ENCODE measurements at regions not wholly inside any gene's neighbourhood (a gene's known extent, or its start where the extent isn't known, plus 50 kb on each side); places are given as distances from the start of the nearest gene placed in this dataset.

DNA sequence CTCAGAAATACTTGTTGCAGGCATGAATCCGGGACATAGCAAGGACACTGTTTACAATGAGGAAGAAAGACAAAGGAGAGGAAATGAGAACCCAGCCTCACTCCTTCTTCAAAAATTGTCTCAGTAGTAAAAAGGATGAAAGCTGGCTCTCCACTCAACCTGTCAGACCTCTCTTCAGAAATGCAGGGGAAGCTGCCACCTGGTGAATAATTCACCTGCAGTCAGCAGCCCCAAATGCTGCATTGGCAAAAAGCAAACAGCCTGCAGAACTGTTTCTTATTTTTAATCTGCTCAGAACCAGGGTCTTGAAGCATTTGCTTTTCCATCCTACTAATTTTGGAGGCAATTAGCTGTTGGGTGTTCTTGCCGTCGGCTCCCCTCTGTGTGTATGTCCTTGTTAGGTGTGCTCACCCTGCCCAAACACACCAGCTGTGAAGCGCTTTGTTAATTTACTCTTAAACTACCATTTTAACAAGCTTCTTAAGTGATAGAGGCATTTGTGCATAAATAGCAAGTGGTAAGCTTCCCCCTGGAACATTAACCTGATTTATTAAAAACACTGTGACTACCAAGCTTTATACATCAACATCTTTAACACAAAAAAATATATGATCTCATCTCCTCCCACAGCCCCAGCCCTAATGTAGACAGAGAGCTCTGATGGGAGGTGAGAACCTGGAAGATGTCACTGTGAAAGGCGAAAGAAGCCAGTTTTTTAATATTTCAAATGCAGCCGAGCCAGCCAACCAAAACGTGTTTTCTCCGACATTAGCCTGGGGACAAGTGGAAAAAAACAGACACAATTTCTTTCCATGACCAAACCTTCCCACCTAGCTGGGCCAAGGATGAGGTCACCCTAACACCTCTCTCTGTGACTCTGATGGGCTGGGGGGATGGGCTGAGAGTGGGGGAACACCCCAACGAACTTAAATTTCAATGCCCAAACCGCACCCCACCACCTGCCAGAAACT, 451.0 kb upstream of the SULF2 start:
- TF ChIP-seq PTBP1 (IDR thresholded peaks at IDR 0.05; ENCODE audit: low read depth, low read length, poor library complexity, severe bottlenecking): no peak
- TF ChIP-seq, protein P1, sequence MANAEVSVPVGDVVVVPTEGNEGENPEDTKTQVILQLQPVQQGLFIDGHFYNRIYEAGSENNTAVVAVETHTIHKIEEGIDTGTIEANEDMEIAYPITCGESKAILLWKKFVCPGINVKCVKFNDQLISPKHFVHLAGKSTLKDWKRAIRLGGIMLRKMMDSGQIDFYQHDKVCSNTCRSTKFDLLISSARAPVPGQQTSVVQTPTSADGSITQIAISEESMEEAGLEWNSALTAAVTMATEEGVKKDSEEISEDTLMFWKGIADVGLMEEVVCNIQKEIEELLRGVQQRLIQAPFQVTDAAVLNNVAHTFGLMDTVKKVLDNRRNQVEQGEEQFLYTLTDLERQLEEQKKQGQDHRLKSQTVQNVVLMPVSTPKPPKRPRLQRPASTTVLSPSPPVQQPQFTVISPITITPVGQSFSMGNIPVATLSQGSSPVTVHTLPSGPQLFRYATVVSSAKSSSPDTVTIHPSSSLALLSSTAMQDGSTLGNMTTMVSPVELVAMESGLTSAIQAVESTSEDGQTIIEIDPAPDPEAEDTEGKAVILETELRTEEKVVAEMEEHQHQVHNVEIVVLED (CRISPR knock-in tag; IDR thresholded peaks at IDR 0.05; ENCODE audit: borderline replicate concordance): no peak
- no peak for TF ChIP-seq NR2F1 (CRISPR knock-in tag; IDR thresholded peaks at IDR 0.05)
- TF ChIP-seq, protein P2, sequence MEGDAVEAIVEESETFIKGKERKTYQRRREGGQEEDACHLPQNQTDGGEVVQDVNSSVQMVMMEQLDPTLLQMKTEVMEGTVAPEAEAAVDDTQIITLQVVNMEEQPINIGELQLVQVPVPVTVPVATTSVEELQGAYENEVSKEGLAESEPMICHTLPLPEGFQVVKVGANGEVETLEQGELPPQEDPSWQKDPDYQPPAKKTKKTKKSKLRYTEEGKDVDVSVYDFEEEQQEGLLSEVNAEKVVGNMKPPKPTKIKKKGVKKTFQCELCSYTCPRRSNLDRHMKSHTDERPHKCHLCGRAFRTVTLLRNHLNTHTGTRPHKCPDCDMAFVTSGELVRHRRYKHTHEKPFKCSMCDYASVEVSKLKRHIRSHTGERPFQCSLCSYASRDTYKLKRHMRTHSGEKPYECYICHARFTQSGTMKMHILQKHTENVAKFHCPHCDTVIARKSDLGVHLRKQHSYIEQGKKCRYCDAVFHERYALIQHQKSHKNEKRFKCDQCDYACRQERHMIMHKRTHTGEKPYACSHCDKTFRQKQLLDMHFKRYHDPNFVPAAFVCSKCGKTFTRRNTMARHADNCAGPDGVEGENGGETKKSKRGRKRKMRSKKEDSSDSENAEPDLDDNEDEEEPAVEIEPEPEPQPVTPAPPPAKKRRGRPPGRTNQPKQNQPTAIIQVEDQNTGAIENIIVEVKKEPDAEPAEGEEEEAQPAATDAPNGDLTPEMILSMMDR (CRISPR knock-in tag; IDR thresholded peaks at IDR 0.05): no peak
